H9 (cell line): ENCODE measurements at regions not wholly inside any gene's neighbourhood (a gene's known extent, or its start where the extent isn't known, plus 50 kb on each side); places are given as distances from the start of the nearest gene placed in this dataset.
A peak's percentile ranks its signal among the peaks of the same experiment; 100 is the strongest.

Experiments used
- DNase-seq: peaks from one replicate; pipeline ENCODE4 v3.0.0-alpha.2; 2017
- H2AFZ ChIP-seq: one replicate; pipeline ENCODE4 v1.6.1; 2013; ENCODE audit warnings: mild to moderate bottlenecking, low read length, control low read depth, moderate library complexity
- H2AK5ac ChIP-seq: 2 replicates; pipeline ENCODE4 v1.6.1; 2013; ENCODE audit warnings: low read length, control low read depth, mixed read lengths; ENCODE audit not compliant: insufficient read length
- H2BK120ac ChIP-seq: one replicate; pipeline ENCODE4 v1.6.1; 2013; ENCODE audit warnings: low read depth, mild to moderate bottlenecking, low read length, control low read depth, inconsistent platforms; ENCODE audit not compliant: poor library complexity, severe bottlenecking
- H2BK12ac ChIP-seq: 2 replicates; pipeline ENCODE4 v1.6.1; 2013; ENCODE audit warnings: low read length, control low read depth, mixed read lengths, low read depth; ENCODE audit not compliant: insufficient read length
- H2BK15ac ChIP-seq: 2 replicates; pipeline ENCODE4 v1.6.1; 2013; ENCODE audit warnings: low read depth, low read length, control low read depth
- H2BK20ac ChIP-seq: one replicate; pipeline ENCODE4 v1.6.1; 2013; ENCODE audit warnings: low read depth, mild to moderate bottlenecking, low read length, control low read depth, inconsistent platforms; ENCODE audit not compliant: poor library complexity, severe bottlenecking
- H2BK5ac ChIP-seq: 2 replicates; pipeline ENCODE4 v1.6.1; 2013; ENCODE audit warnings: low read length, control low read depth, mixed read lengths; ENCODE audit not compliant: insufficient read length
- H3K14ac ChIP-seq: 2 replicates; pipeline ENCODE4 v1.6.1; 2013; ENCODE audit warnings: low read length, control low read depth; ENCODE audit not compliant: insufficient read depth
- H3K18ac ChIP-seq: 2 replicates; pipeline ENCODE4 v1.6.1; 2013; ENCODE audit warnings: low read depth, mild to moderate bottlenecking, mixed read lengths, low read length, control low read depth; ENCODE audit not compliant: insufficient read length
- H3K23ac ChIP-seq: 2 replicates; pipeline ENCODE4 v1.6.1; 2013; ENCODE audit warnings: low read length, control low read depth, mixed read lengths, low read depth; ENCODE audit not compliant: insufficient read length
- H3K23me2 ChIP-seq: 2 replicates; pipeline ENCODE4 v1.6.1; 2013; ENCODE audit warnings: low read depth, mild to moderate bottlenecking, mixed read lengths, low read length, control low read depth; ENCODE audit not compliant: insufficient read length, poor library complexity, severe bottlenecking
- H3K27ac ChIP-seq: 2 replicates; pipeline ENCODE4 v1.5.1; 2013; ENCODE audit warnings: low read length, control low read depth, mixed read lengths, low read depth; ENCODE audit not compliant: insufficient read length
- H3K27me3 ChIP-seq: 2 replicates; pipeline ENCODE4 v1.6.1; 2013; ENCODE audit warnings: low read length, control low read depth, inconsistent platforms; ENCODE audit not compliant: insufficient read depth
- H3K4ac ChIP-seq: 2 replicates; pipeline ENCODE4 v1.6.1; 2013; ENCODE audit warnings: low read depth, mild to moderate bottlenecking, control low read depth, inconsistent platforms, low read length, moderate library complexity
- H3K4me1 ChIP-seq: 2 replicates; pipeline ENCODE4 v1.6.1; 2013; ENCODE audit warnings: low read length, control low read depth, inconsistent platforms; ENCODE audit not compliant: insufficient read depth
- H3K4me2 ChIP-seq: 2 replicates; pipeline ENCODE4 v1.6.1; 2013; ENCODE audit warnings: low read length, control low read depth, mixed read lengths; ENCODE audit not compliant: insufficient read length, insufficient read depth
- H3K56ac ChIP-seq: 2 replicates; pipeline ENCODE4 v1.6.1; 2013; ENCODE audit warnings: low read depth, mild to moderate bottlenecking, mixed read lengths, low read length, control low read depth; ENCODE audit not compliant: insufficient read length
- H3K79me1 ChIP-seq: 2 replicates; pipeline ENCODE4 v1.6.1; 2013; ENCODE audit warnings: low read depth, mild to moderate bottlenecking, moderate library complexity, low read length, control low read depth, inconsistent platforms; ENCODE audit not compliant: insufficient read depth, poor library complexity, severe bottlenecking
- H3K79me2 ChIP-seq: 2 replicates; pipeline ENCODE4 v1.6.1; 2013; ENCODE audit warnings: low read length, control low read depth, inconsistent platforms; ENCODE audit not compliant: insufficient read depth
- H3K9ac ChIP-seq: 2 replicates; pipeline ENCODE4 v1.6.1; 2013; ENCODE audit warnings: low read length, control low read depth, mixed read lengths; ENCODE audit not compliant: insufficient read length; ENCODE audit errors: extremely low read depth
- H3K9me3 ChIP-seq: one replicate; pipeline ENCODE4 v1.6.1; 2013; ENCODE audit warnings: low read depth, low read length, inconsistent platforms; ENCODE audit not compliant: control insufficient read depth
- H3T11ph ChIP-seq: one replicate; pipeline ENCODE4 v1.6.1; 2013; ENCODE audit warnings: mild to moderate bottlenecking, low read length, control low read depth, inconsistent platforms
- H4K20me1 ChIP-seq: one replicate; pipeline ENCODE4 v1.6.1; 2013; ENCODE audit not compliant: control insufficient read depth, insufficient read length, insufficient read depth
- H4K5ac ChIP-seq: 2 replicates; pipeline ENCODE4 v1.6.1; 2013; ENCODE audit warnings: low read depth, mild to moderate bottlenecking, mixed read lengths, low read length, control low read depth; ENCODE audit not compliant: insufficient read length
- H4K8ac ChIP-seq: replicated peaks from 2 replicates; pipeline ENCODE4 v1.6.1; 2013; ENCODE audit warnings: low read length, control low read depth, mixed read lengths, low read depth; ENCODE audit not compliant: insufficient read length
- H4K91ac ChIP-seq: 2 replicates; pipeline ENCODE4 v1.6.1; 2013; ENCODE audit warnings: low read depth, mild to moderate bottlenecking, moderate library complexity, mixed read lengths, low read length, control low read depth; ENCODE audit not compliant: insufficient read length
- H3K27ac Mint-ChIP-seq, 3 experiments: 2 replicates in 2 of 3; 3 replicates in 1 of 3; pipeline ENCODE4 v1.8.0; 2020 to 2021; ENCODE audit warnings: mixed read lengths in 3 of 3, mild to moderate bottlenecking in 1 of 3, moderate library complexity in 1 of 3
- H3K27me3 Mint-ChIP-seq: 2 replicates; pipeline ENCODE4 v1.8.0; 2021; ENCODE audit warnings: low read depth, mild to moderate bottlenecking, moderate library complexity, mixed read lengths
- H3K36me3 Mint-ChIP-seq, 3 experiments: 2 replicates in 2 of 3; 3 replicates in 1 of 3; pipeline ENCODE4 v1.8.0; 2020 to 2021; ENCODE audit warnings: low read depth in 3 of 3, mixed read lengths in 3 of 3; ENCODE audit not compliant: insufficient read depth in 1 of 3
- H3K4me1 Mint-ChIP-seq, 2 experiments: 2 replicates each; pipeline ENCODE4 v1.8.0; 2020; ENCODE audit warnings: mixed read lengths in 2 of 2
- H3K4me3 Mint-ChIP-seq, 2 experiments: 2 replicates in 1 of 2; 3 replicates in 1 of 2; pipeline ENCODE4 v1.8.0; 2020 to 2021; ENCODE audit warnings: mild to moderate bottlenecking in 2 of 2, mixed read lengths in 2 of 2, moderate library complexity in 1 of 2
- H3K9me3 Mint-ChIP-seq, 2 experiments: 2 replicates in 1 of 2; 3 replicates in 1 of 2; pipeline ENCODE4 v1.8.0; 2020; ENCODE audit warnings: mild to moderate bottlenecking in 2 of 2, mixed read lengths in 2 of 2, moderate library complexity in 1 of 2
- WGBS: extraction: QIAGEN DNeasy Blood & Tissue Kit; methylation state at CpG from one replicate; pipeline ENCODE4 v1.1.7; 2013; ENCODE audit warnings: missing lambda C conversion rate, low lambda C conversion rate, mixed read lengths; ENCODE audit not compliant: insufficient read length; ENCODE audit errors: extremely low coverage; 5-methylcytosine and 5-hydroxymethylcytosine counted together
- TF ChIP-seq, protein P1 (sequence below): fragments of 200-600 bp; sonication (generic); conservative IDR thresholded peaks from 3 replicates; pipeline ENCODE4 v1.8.0; 2021; ENCODE audit warnings: antibody characterized with exemption, mild to moderate bottlenecking

DNA sequence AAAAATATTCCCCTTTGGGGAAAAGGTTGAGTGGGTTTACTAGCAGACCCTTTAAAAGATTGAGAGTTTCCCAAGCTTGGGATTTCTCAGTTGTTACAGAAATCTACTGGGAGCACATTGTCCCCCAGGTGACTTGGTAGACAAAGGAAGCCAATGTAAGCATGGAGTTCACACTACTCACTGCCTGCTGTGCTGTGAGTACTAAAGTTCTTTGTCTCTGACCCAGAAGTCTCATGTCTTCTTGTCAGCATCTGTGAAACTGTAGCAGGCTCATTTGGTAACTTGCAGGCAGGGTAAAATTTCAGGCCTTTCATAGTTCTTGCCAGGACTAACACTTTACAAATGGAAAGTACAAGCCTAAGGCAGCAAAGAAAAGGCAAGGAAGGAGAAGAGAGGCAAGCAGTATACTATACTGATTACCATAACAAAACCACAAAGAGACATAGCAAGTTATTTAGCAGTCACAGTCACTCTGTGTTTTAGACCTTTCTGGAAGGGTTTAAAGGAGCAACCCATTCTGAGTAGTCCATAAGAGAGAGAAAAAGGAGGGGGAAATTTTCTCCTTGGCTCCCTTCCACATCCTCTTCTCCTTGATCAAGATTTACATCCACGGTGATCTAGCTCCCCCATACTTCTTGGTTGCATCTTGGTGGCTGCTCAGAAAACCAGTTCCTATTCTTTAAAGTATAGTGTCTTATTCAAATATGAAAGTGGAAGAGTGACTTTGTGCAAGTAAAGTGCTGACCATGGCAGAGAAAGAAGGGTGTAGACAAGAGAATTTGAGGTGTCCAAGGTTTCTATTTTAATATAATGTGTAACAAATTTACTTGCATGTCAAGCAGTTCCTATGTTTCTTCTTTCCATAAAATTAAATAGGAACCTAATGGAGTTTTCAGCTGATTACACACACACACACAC, 160.0 kb upstream of the PDE5A start:
- H3K27ac ChIP-seq, result peak overlapping the region; percentile 12
- H3K9me3 Mint-ChIP-seq, result peaks cover 11 to 13% of the 10 kb centered on the region in 2 experiments
- H3K27ac Mint-ChIP-seq, result peak overlapping the region; percentile 74 to 94 (median 89)

More for the DNA sequence above, 160.0 kb upstream of the PDE5A start:
- no peak overlapping the region for H4K8ac ChIP-seq
- no peak overlapping the region for H3K4me2 ChIP-seq
- H3K9ac ChIP-seq, result no peak overlapping the region
- H2AK5ac ChIP-seq, result no peak overlapping the region
- no peak overlapping the region for H2AFZ ChIP-seq
- TF ChIP-seq, protein P1, sequence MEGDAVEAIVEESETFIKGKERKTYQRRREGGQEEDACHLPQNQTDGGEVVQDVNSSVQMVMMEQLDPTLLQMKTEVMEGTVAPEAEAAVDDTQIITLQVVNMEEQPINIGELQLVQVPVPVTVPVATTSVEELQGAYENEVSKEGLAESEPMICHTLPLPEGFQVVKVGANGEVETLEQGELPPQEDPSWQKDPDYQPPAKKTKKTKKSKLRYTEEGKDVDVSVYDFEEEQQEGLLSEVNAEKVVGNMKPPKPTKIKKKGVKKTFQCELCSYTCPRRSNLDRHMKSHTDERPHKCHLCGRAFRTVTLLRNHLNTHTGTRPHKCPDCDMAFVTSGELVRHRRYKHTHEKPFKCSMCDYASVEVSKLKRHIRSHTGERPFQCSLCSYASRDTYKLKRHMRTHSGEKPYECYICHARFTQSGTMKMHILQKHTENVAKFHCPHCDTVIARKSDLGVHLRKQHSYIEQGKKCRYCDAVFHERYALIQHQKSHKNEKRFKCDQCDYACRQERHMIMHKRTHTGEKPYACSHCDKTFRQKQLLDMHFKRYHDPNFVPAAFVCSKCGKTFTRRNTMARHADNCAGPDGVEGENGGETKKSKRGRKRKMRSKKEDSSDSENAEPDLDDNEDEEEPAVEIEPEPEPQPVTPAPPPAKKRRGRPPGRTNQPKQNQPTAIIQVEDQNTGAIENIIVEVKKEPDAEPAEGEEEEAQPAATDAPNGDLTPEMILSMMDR, result no peak
- H4K20me1 ChIP-seq, result no peaks in the 10 kb centered on the region
- Mint-ChIP-seq H3K36me3 (peaks cover 5 to 18% (median 8%) of the 10 kb centered on the region in 3 experiments), H3K4me3 (no peak overlapping the region), H3K27me3 (no peaks in the 10 kb centered on the region; the same call in 1 of the 2 replicates), H3K4me1 (peaks cover 7 to 10% of the 10 kb centered on the region in 2 experiments)
- H2BK120ac ChIP-seq, result no peak overlapping the region
- no peak overlapping the region for H3T11ph ChIP-seq
- H3K4me1 ChIP-seq, result no peaks in the 10 kb centered on the region
- no peaks in the 10 kb centered on the region for H3K79me2 ChIP-seq
- H3K23ac ChIP-seq, result no peak overlapping the region
- no peak overlapping the region for H2BK20ac ChIP-seq
- no peak overlapping the region for H3K14ac ChIP-seq
- peak; percentile 44 for DNase-seq
- H3K9me3 ChIP-seq, result no peaks in the 10 kb centered on the region
- H3K4ac ChIP-seq, result no peak overlapping the region
- no peaks in the 10 kb centered on the region for H3K23me2 ChIP-seq
- no peaks in the 10 kb centered on the region for H3K79me1 ChIP-seq
- H2BK15ac ChIP-seq, result no peak overlapping the region
- H4K91ac ChIP-seq, result no peak overlapping the region
- no CpG with 5 or more reads among the region's 1 CpG for WGBS
- H3K56ac ChIP-seq, result no peak overlapping the region
- no peaks in the 10 kb centered on the region for H3K27me3 ChIP-seq
- H3K18ac ChIP-seq, result no peak overlapping the region
- H2BK5ac ChIP-seq, result no peak overlapping the region
- H4K5ac ChIP-seq, result no peak overlapping the region
- H2BK12ac ChIP-seq, result no peak overlapping the region
